Chondrocyte (in vitro differentiated cells): ENCODE measurements at regions not wholly inside any gene's neighbourhood (a gene's known extent, or its start where the extent isn't known, plus 50 kb on each side); places are given as distances from the start of the nearest gene placed in this dataset.
A peak's percentile ranks its signal among the peaks of the same experiment; 100 is the strongest.

Experiments
- DNase-seq: peaks from one replicate; pipeline ENCODE4 v3.0.0; 2021; ENCODE audit warnings: mixed read lengths, low spot score
- H3K27ac Mint-ChIP-seq: one replicate; pipeline ENCODE4 v1.8.0; 2021; ENCODE audit warnings: mild to moderate bottlenecking, moderate library complexity, mixed read lengths; ENCODE audit not compliant: unreplicated experiment
- H3K27me3 Mint-ChIP-seq: 2 replicates; pipeline ENCODE4 v1.8.0; 2021; ENCODE audit warnings: low read depth, mixed read lengths
- H3K36me3 Mint-ChIP-seq: 2 replicates; pipeline ENCODE4 v1.8.0; 2021; ENCODE audit warnings: low read depth, mixed read lengths
- H3K4me1 Mint-ChIP-seq: 2 replicates; pipeline ENCODE4 v1.8.0; 2021; ENCODE audit warnings: low read depth, mild to moderate bottlenecking, mixed read lengths
- H3K4me3 Mint-ChIP-seq: one replicate; pipeline ENCODE4 v1.8.0; 2021; ENCODE audit warnings: mild to moderate bottlenecking, moderate library complexity, mixed read lengths; ENCODE audit not compliant: unreplicated experiment
- H3K9me3 Mint-ChIP-seq: 2 replicates; pipeline ENCODE4 v1.8.0; 2021; ENCODE audit warnings: low read depth, mixed read lengths
- TF ChIP-seq, protein P1 (sequence below): fragments of 200-600 bp; sonication (generic); IDR thresholded peaks from 2 replicates; pipeline ENCODE4 v1.5.0; 2021; ENCODE audit warnings: antibody characterized with exemption, mild to moderate bottlenecking, moderate library complexity

GRCh38 chr22:47846206-47846605 is 1083.8 kb downstream of the TBC1D22A start:
- Mint-ChIP-seq H3K4me1 (peaks cover 19% of the 10 kb centered on the region), H3K4me3 (no peak overlapping the region), H3K27ac (no peak overlapping the region), H3K27me3 (no peaks in the 10 kb centered on the region), H3K36me3 (no peaks in the 10 kb centered on the region), H3K9me3 (no peaks in the 10 kb centered on the region)
- no peak for DNase-seq
- TF ChIP-seq, protein P1, sequence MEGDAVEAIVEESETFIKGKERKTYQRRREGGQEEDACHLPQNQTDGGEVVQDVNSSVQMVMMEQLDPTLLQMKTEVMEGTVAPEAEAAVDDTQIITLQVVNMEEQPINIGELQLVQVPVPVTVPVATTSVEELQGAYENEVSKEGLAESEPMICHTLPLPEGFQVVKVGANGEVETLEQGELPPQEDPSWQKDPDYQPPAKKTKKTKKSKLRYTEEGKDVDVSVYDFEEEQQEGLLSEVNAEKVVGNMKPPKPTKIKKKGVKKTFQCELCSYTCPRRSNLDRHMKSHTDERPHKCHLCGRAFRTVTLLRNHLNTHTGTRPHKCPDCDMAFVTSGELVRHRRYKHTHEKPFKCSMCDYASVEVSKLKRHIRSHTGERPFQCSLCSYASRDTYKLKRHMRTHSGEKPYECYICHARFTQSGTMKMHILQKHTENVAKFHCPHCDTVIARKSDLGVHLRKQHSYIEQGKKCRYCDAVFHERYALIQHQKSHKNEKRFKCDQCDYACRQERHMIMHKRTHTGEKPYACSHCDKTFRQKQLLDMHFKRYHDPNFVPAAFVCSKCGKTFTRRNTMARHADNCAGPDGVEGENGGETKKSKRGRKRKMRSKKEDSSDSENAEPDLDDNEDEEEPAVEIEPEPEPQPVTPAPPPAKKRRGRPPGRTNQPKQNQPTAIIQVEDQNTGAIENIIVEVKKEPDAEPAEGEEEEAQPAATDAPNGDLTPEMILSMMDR = no peak

- H3K4me1 Mint-ChIP-seq = peaks cover 33% of the 10 kb centered on the region
- H3K36me3 Mint-ChIP-seq = no peaks in the 10 kb centered on the region
- H3K4me3 Mint-ChIP-seq = no peak overlapping the region
- no peak for DNase-seq
- H3K27me3 Mint-ChIP-seq = no peaks in the 10 kb centered on the region
- TF ChIP-seq, protein P1 = no peak
- peaks cover 4% of the 10 kb centered on the region for H3K9me3 Mint-ChIP-seq
- H3K27ac Mint-ChIP-seq = no peak overlapping the region
Observed at GRCh38 chr22:47842119-47842518, 1079.7 kb downstream of the TBC1D22A start.

- no peak for DNase-seq
- Mint-ChIP-seq H3K9me3 (peaks cover 12% of the 10 kb centered on the region), H3K4me3 (no peak overlapping the region), H3K27ac (peak overlapping the region; percentile 86), H3K36me3 (no peaks in the 10 kb centered on the region), H3K4me1 (peaks cover 42% of the 10 kb centered on the region), H3K27me3 (no peaks in the 10 kb centered on the region)
- TF ChIP-seq, protein P1 = no peak
Observed at GRCh38 chr22:47841156-47841555, 1078.7 kb downstream of the TBC1D22A start.

GRCh38 chr22:47839595-47840227 is 1077.3 kb downstream of the TBC1D22A start:
- Mint-ChIP-seq H3K27ac (peak overlapping the region; percentile 86), H3K9me3 (peaks cover 12% of the 10 kb centered on the region), H3K4me3 (no peak overlapping the region), H3K4me1 (peaks cover 55% of the 10 kb centered on the region), H3K27me3 (no peaks in the 10 kb centered on the region), H3K36me3 (no peaks in the 10 kb centered on the region)
- no peak for DNase-seq
- TF ChIP-seq, protein P1 = no peak

- Mint-ChIP-seq H3K36me3 (no peaks in the 10 kb centered on the region), H3K27me3 (no peaks in the 10 kb centered on the region), H3K4me3 (no peak overlapping the region), H3K9me3 (peaks cover 12% of the 10 kb centered on the region), H3K27ac (peak overlapping the region; percentile 83), H3K4me1 (peaks cover 61% of the 10 kb centered on the region)
- TF ChIP-seq, protein P1 = peak; percentile 57
- no peak for DNase-seq
Observed at GRCh38 chr22:47837703-47838102, 1075.3 kb downstream of the TBC1D22A start.
